Hematopoietic multipotent progenitor cell (in vitro differentiated cells): ENCODE measurements at regions not wholly inside any gene's neighbourhood (a gene's known extent, or its start where the extent isn't known, plus 50 kb on each side); places are given as distances from the start of the nearest gene placed in this dataset.

Source experiments
- DNase-seq, 3 donors: peaks; one replicate each; pipeline ENCODE4 v3.0.0-alpha.2; 2011 to 2015; ENCODE audit warnings: low read depth in 2 of 3, low spot score in 2 of 3

DNA sequence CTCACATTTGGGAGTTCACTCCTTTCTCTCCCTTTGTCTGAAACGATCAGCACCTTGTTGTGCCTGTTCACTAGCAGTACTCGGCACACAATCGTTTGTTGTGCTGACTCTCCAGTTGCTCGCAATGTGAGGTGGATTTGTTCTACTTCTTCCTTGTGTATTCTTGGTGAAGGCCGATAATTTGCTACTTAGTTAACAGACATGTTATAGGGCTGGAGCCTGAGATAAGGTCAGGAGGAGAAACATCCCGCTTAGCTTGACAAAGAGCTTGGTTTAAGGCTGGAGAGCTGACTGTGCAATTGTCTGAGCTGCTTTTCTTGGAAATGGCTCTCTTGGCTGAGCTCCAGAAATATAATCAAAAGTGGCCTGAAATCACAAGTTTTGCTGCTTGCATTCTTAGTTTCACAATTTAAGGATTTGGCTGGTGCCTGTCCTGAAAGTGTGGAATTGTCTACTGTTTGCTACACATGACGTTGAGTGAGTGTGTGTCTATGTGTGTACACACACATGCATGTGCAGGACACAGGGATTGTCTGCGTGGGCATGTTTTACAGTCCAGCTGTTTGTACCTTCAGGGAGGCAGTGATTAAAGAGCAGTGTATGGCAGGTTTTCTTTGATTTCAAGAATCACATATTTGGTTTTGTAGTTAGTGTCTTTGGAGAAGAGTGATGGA is 77.7 kb downstream of the ARF6 start:
- DNase-seq: peak in 2 of 3 donors; percentile 16 to 43

- DNase-seq: peak in 2 of 3 donors; percentile 56 to 72
Observed at GRCh38 chr14:49971156-49972130, 78.6 kb downstream of the ARF6 start.

DNA sequence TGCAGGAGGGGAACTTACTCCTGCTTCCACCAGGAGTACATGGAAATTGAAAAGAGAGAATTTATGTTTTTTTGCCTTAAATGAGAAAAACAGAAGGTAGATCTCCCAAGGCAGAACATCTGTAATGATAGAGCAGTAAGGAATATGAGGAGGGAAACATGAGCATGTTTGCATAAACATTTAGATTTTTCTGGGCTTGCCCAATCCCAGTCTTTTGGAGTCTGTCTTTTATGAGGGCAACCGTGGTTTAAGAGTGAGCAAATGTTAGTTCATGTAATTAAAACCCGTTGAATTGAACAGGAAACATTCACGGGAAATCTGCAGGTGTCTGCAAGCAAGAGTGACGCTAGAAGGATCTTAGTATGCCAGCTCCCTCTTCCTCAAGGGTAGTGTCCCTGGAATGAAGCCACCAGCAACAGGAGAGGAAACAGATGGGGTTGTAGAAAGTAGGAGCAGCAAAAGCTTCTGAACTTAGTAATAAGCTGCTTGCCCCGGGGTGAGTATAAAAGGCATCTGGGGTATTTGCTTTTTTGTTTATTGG is 79.3 kb downstream of the ARF6 start:
- DNase-seq: peak in 2 of 3 donors; percentile 18 to 46

GRCh38 chr14:49972823-49973222 is 79.9 kb downstream of the ARF6 start:
- no peak for DNase-seq

DNA sequence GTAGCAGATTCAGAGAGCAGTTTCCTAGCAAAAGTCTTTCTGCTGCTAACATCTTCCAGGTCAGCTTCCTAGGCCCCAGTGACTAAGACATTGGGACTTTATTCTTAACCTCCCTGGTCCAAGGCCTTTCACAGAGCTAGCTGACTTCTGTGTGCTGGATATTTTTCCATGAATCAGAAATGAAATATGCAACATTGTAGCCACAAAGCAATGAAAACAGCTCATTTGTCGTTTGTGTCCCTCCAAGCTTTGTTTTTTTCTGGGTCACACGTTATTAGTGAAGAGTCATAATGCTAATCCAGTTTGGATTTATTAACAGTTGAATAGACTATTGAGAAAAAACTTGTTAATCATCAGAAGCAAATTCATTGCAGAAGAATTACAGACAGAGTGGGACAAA is 82.4 kb downstream of the ARF6 start:
- DNase-seq: no peak

DNA sequence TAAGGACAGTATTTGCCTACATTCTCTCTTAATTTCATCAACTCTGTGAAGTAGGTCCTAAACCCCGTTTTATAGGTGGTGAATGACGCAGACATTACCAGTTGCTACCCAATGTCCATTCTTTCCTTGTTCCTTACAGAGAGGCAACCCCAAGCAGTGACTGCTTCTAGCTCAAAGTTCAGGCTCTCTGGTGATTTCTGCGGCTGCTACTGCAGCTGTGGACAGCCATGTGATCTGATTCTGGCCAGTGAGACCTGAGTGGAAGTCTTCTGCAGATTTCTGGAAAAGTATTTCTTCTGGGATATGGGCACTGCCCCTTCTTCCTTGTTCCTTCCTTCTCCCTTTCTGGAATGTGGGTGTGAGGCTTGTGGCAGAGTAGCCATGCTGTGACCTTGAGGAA is 82.9 kb downstream of the ARF6 start:
- no peak for DNase-seq

DNA sequence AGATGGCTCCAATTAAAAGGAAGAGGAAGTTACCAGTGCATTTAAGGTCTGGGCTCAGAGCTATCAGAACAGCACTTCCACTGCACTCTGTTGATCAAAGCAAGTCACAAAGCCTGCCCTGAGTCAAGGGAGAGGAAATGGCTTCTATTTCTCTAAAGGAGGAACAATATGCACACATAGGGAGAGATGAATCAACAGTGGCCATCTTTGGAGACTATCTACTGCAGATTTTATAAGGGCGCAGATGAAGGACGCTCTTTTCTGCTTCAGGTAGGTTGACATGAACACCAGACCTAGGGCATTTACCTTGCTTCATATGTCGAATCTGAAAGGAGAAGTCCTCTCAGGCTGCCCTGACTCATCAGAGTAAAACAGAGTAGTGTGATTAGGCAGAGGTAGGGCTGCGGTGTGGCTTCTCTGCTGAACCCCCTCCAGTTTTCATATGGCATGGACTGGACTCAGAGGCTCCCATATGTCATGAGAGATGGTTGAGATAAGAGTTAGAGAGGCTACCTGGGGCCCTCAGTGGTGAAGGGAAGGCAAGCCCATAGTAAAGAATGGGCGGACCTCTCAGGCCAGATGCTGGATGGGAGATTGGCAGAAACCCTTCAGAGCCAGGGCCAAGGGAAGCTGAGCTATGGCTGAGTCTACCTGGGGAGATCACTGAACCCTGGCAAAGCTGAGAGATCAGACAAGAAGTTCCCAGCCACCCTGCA is 84.4 kb downstream of the ARF6 start:
- DNase-seq: peak in 1 of 3 donors; percentile 26

DNA sequence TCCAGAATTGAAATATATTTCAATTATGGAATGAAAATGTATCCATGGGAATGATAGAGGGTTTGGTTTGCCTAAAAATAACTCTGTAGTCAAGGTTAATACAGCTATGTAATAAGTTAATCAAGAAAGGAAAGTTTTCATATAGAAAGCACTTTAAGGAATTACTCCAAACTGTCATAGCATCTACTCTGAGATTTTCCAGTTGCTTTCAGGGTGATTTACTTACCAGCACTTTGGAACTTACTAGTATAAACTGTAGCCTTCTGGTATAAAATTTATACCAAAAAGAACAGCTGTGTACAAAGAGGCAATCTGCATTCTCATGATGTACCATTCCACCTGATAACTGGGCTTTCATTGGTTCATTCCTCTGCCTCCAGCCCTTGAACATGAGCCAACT is 87.1 kb downstream of the ARF6 start:
- no peak for DNase-seq

DNA sequence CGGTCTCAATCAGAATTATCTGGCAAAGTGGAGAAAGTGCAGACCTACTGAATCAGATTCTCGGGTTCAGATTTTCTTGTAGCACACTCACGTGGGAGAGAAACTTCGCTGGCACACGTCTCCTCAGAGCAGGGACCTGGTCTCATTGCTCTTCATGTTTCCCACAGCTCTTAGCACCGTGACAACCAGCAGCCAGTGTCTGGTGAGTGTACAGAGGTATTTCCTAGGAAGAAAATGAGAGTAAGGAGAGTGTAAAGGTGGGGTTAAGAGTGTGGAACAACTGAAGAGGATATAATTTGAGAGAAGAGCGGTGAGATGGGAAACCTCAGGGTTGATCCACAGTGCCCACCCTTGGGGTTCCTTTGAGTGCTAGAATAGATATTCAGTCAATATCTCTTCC is 89.2 kb downstream of the ARF6 start:
- DNase-seq: no peak

GRCh38 chr14:49982501-49982951 is 89.6 kb downstream of the ARF6 start:
- DNase-seq: no peak

DNA sequence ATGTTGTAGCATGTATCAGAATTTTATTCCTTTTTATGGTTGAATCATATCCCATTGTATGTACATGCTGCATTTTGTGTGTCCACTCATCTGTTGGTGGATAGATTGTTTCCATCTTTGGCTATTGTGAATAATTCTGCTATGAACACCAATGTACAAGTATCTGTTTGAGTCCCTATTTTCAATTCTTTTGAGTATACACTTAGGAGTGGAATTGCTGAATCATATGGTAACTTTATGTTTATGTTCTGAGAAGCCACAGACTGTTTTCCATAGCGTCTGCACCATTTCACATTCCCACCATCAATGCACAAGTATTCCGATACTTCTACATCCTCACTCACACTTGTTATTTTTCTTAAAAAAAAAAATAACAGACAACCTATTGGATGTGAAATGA is 91.5 kb downstream of the ARF6 start:
- no peak for DNase-seq

DNA sequence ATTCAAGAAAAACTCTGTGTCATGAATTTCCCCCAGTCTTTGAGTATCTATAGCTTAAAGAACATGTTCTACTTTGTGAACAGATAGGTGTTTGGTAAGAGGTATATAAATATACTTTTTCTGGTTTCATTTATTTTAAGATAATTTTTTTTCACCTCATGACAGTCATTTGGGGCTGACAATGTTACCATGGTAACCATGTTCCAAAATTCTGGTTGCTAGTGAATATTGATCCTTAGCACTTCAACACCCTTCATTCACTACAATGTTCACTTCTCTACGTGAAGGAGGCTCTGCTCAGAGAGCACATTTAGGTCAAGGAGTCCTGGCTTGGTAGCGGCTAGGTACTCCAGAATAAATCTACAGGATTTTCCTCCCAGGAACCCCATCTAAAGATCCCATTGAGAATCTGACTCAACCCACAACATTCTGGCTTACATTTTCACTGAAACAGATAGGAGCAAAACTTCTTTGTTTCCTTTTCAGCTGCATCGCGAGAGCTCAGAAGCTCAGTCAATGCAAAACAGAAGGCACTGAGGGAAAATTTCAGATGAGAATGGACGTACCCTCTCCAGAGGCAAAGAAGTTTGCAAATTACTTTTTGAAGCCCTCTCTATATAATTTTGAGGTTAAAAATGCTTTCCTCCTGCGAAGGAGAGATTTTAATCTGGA is 93.6 kb downstream of the ARF6 start:
- DNase-seq: no peak

- DNase-seq: no peak
Observed at GRCh38 chr14:49988080-49988990, 95.5 kb downstream of the ARF6 start.

DNA sequence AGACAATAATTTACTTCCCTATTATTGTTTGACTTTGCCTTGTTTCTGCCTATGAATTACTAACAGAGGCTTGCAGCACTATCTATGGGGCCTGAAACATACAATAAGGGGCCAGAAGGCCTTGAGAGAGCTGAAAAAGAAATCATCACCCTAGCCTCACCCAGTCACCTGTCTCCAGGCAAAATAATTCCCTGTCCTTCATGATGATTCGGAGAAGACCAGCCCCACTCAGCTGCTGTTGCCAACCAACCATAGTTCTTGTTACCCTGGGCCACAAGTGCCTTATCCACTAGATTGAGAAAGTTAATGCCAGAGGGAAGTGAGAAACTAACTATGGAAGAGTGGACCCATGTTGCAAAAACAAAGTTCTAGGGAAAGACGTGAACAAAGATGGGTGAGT is 97.1 kb downstream of the ARF6 start:
- DNase-seq: no peak

DNA sequence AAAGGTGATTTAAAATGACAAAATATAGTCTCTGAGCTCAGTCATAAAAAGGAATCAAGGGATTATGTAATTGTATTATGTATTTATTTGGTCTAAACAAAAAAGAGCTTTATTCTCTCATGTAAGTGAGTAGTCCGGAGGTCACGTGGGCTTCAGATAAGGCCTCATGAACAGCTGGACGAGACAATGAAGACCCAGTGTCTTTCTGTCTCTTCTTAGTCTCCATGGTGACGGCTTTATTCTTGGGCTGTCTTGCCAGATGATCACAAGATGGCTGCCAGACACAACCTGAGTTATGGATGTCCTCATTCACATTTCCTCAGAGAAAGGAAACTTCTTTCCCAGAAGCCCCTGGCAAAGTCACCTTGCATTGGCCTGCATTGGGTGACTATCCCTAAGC is 98.6 kb downstream of the ARF6 start:
- no peak for DNase-seq

DNA sequence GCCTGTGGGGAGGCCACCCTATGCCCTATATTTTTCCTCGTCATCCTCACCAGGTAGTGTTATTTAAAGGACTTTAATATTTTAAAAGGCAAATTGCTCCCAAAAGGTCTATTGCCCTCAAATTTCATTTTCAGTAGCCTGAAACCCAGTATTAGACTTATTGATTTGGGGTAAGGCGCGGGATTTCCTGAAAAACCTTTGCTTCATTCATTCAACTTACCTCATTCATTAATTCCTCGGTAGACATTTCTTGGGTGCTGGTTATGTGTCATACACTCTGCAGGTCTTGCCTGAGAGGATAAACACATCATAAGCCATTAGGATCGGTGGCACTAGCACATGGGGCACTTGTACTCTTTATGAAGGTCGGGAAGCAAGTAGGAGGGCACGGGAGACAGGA is 99.2 kb downstream of the ARF6 start:
- no peak for DNase-seq

- DNase-seq: no peak
Observed at GRCh38 chr14:49992448-49992847, 99.6 kb downstream of the ARF6 start.

DNA sequence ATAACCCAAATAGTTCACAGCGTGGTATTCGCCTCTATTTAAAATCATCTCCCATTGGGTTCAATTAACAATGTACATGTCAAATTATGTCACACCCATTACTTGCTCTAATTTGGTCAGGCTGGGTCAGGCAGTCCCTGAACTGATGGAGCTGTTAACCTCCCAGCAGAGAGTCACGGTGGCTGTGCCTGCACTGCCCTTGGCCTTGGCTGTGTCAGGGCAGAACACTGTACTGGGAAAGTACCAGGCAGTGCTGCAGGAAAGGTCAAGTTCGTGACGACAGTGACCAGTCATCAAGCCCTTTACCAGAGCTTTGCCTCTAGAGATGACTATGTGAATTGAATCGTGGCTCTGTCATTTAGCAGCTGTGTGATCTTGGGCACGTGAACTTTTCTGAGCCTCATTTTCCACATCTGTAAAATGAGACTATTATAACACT is 100.0 kb downstream of the ARF6 start:
- no peak for DNase-seq

DNA sequence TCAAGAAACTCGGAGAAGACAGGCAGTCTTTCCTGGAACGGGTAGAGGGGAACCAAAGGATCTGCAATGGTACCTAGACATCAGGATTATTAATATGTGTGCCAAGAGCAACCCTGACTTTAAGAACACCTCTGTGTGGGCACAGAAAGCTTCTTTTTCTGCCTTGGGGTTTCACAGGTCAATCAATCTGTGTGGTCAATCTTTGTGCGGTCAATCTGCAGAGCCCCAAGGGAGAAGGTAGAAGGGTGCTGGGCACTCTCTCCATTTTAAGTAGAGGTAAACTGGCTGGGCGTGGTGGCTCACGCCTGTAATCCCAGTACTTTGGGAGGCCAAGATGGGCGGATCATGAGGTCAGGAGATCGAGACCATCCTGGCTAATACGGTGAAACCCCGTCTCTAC is 100.7 kb downstream of the ARF6 start:
- no peak for DNase-seq
